ENCODE measurements at regions not wholly inside any gene's neighbourhood (a gene's known extent, or its start where the extent isn't known, plus 50 kb on each side); places are given as distances from the start of the nearest gene placed in this dataset.

GRCh38 chr9:113669522-113670115 lies 206.1 kb downstream of the RGS3 start:
- H3K56ac ChIP-seq (ENCODE audit: low read length), result no peak overlapping the region
- no peak overlapping the region for H3K18ac ChIP-seq (ENCODE audit: low read length)
- no peaks in the 10 kb centered on the region for H3K79me2 ChIP-seq (ENCODE audit: control insufficient read depth, insufficient read depth, low read length)
- no peak overlapping the region for H3K4me2 ChIP-seq (ENCODE audit: low read length)
- H2BK15ac ChIP-seq (replicated peaks; ENCODE audit: low read depth), result no peak overlapping the region
- no peaks in the 10 kb centered on the region for H3K36me3 ChIP-seq (ENCODE audit: control insufficient read depth, insufficient read depth, low read length)
- no peak overlapping the region for H3K27ac ChIP-seq (ENCODE audit: low read depth, low read length)
- no peak overlapping the region for H4K8ac ChIP-seq (ENCODE audit: low read depth, low read length)
- H3K4me3 ChIP-seq (ENCODE audit: low read length), result no peak overlapping the region
- H3K9ac ChIP-seq (ENCODE audit: low read length), result no peak overlapping the region
- no peak overlapping the region for H3K23ac ChIP-seq (ENCODE audit: low read length)
- no peak overlapping the region for H2BK5ac ChIP-seq (ENCODE audit: low read length)
- H3K79me1 ChIP-seq (ENCODE audit: low read length), result no peaks in the 10 kb centered on the region
- no peaks in the 10 kb centered on the region for H3K27me3 ChIP-seq (ENCODE audit: insufficient read depth, low read length, poor library complexity)
- H2BK120ac ChIP-seq (ENCODE audit: low read depth, low read length), result no peak overlapping the region
- H4K5ac ChIP-seq (ENCODE audit: low read length), result no peak overlapping the region
- H3K4ac ChIP-seq (ENCODE audit: low read depth, low read length), result no peak overlapping the region
- H2AK5ac ChIP-seq (ENCODE audit: low read length), result no peak overlapping the region
- no peaks in the 10 kb centered on the region for H3K4me1 ChIP-seq (ENCODE audit: control insufficient read depth, low read depth, low read length)
- no CpG with 5 or more reads among the region's 4 CpGs for WGBS (ENCODE audit: extremely low coverage, insufficient coverage, low lambda C conversion rate)
- no peak for DNase-seq

GRCh38 chr9:113673726-113674125 lies 202.4 kb upstream of the ZNF618 start:
- no peak overlapping the region for H4K8ac ChIP-seq (ENCODE audit: low read depth, low read length)
- no peak overlapping the region for H4K5ac ChIP-seq (ENCODE audit: low read length)
- no CpG with 5 or more reads among the region's 7 CpGs for WGBS (ENCODE audit: extremely low coverage, insufficient coverage, low lambda C conversion rate)
- no peak overlapping the region for H2BK120ac ChIP-seq (ENCODE audit: low read depth, low read length)
- no peak overlapping the region for H2BK5ac ChIP-seq (ENCODE audit: low read length)
- no peak overlapping the region for H3K23ac ChIP-seq (ENCODE audit: low read length)
- no peak overlapping the region for H3K27ac ChIP-seq (ENCODE audit: low read depth, low read length)
- no peaks in the 10 kb centered on the region for H3K4me1 ChIP-seq (ENCODE audit: control insufficient read depth, low read depth, low read length)
- H3K4me3 ChIP-seq (ENCODE audit: low read length), result no peak overlapping the region
- no peak overlapping the region for H3K18ac ChIP-seq (ENCODE audit: low read length)
- H3K79me2 ChIP-seq (ENCODE audit: control insufficient read depth, insufficient read depth, low read length), result no peaks in the 10 kb centered on the region
- H3K27me3 ChIP-seq (ENCODE audit: insufficient read depth, low read length, poor library complexity), result no peaks in the 10 kb centered on the region
- no peak overlapping the region for H3K9ac ChIP-seq (ENCODE audit: low read length)
- no peaks in the 10 kb centered on the region for H3K79me1 ChIP-seq (ENCODE audit: low read length)
- H3K4me2 ChIP-seq (ENCODE audit: low read length), result no peak overlapping the region
- H3K36me3 ChIP-seq (ENCODE audit: control insufficient read depth, insufficient read depth, low read length), result no peaks in the 10 kb centered on the region
- no peak overlapping the region for H3K56ac ChIP-seq (ENCODE audit: low read length)
- H2BK15ac ChIP-seq (replicated peaks; ENCODE audit: low read depth), result no peak overlapping the region
- H2AK5ac ChIP-seq (ENCODE audit: low read length), result no peak overlapping the region
- no peak for DNase-seq
- no peak overlapping the region for H3K4ac ChIP-seq (ENCODE audit: low read depth, low read length)

GRCh38 chr9:113674436-113674835 lies 201.7 kb upstream of the ZNF618 start:
- Histone ChIP-seq H3K18ac (ENCODE audit: low read length) (no peak overlapping the region), H3K4me1 (ENCODE audit: control insufficient read depth, low read depth, low read length) (no peaks in the 10 kb centered on the region), H3K9ac (ENCODE audit: low read length) (no peak overlapping the region), H2AK5ac (ENCODE audit: low read length) (no peak overlapping the region), H4K5ac (ENCODE audit: low read length) (no peak overlapping the region), H3K27ac (ENCODE audit: low read depth, low read length) (no peak overlapping the region), H3K23ac (ENCODE audit: low read length) (no peak overlapping the region), H2BK120ac (ENCODE audit: low read depth, low read length) (no peak overlapping the region), H3K4me3 (ENCODE audit: low read length) (no peak overlapping the region), H3K79me2 (ENCODE audit: control insufficient read depth, insufficient read depth, low read length) (no peaks in the 10 kb centered on the region), H2BK15ac (replicated peaks; ENCODE audit: low read depth) (no peak overlapping the region), H3K56ac (ENCODE audit: low read length) (no peak overlapping the region), H3K36me3 (ENCODE audit: control insufficient read depth, insufficient read depth, low read length) (no peaks in the 10 kb centered on the region), H3K79me1 (ENCODE audit: low read length) (no peaks in the 10 kb centered on the region), H3K4me2 (ENCODE audit: low read length) (no peak overlapping the region), H4K8ac (ENCODE audit: low read depth, low read length) (no peak overlapping the region), H3K4ac (ENCODE audit: low read depth, low read length) (no peak overlapping the region), H3K27me3 (ENCODE audit: insufficient read depth, low read length, poor library complexity) (no peaks in the 10 kb centered on the region), H2BK5ac (ENCODE audit: low read length) (no peak overlapping the region)
- no peak for DNase-seq
- no CpG with 5 or more reads among the region's 6 CpGs for WGBS (ENCODE audit: extremely low coverage, insufficient coverage, low lambda C conversion rate)

GRCh38 chr9:113675475-113675941 lies 200.6 kb upstream of the ZNF618 start:
- Histone ChIP-seq H2BK15ac (replicated peaks; ENCODE audit: low read depth) (no peak overlapping the region), H3K4me2 (ENCODE audit: low read length) (no peak overlapping the region), H3K4me1 (ENCODE audit: control insufficient read depth, low read depth, low read length) (no peaks in the 10 kb centered on the region), H3K27me3 (ENCODE audit: insufficient read depth, low read length, poor library complexity) (no peaks in the 10 kb centered on the region), H3K4me3 (ENCODE audit: low read length) (no peak overlapping the region), H3K79me2 (ENCODE audit: control insufficient read depth, insufficient read depth, low read length) (no peaks in the 10 kb centered on the region), H3K9ac (ENCODE audit: low read length) (no peak overlapping the region), H3K18ac (ENCODE audit: low read length) (no peak overlapping the region), H2BK120ac (ENCODE audit: low read depth, low read length) (no peak overlapping the region), H3K79me1 (ENCODE audit: low read length) (no peaks in the 10 kb centered on the region), H2BK5ac (ENCODE audit: low read length) (no peak overlapping the region), H4K8ac (ENCODE audit: low read depth, low read length) (no peak overlapping the region), H3K56ac (ENCODE audit: low read length) (no peak overlapping the region), H4K5ac (ENCODE audit: low read length) (no peak overlapping the region), H3K36me3 (ENCODE audit: control insufficient read depth, insufficient read depth, low read length) (no peaks in the 10 kb centered on the region), H2AK5ac (ENCODE audit: low read length) (no peak overlapping the region), H3K4ac (ENCODE audit: low read depth, low read length) (no peak overlapping the region), H3K23ac (ENCODE audit: low read length) (no peak overlapping the region), H3K27ac (ENCODE audit: low read depth, low read length) (no peak overlapping the region)
- DNase-seq, result no peak
- WGBS (ENCODE audit: extremely low coverage, insufficient coverage, low lambda C conversion rate), result no CpG with 5 or more reads among the region's 10 CpGs

GRCh38 chr9:113677057-113677456 lies 199.1 kb upstream of the ZNF618 start:
- Histone ChIP-seq H4K5ac (ENCODE audit: low read length) (no peak overlapping the region), H3K27me3 (ENCODE audit: insufficient read depth, low read length, poor library complexity) (no peaks in the 10 kb centered on the region), H3K27ac (ENCODE audit: low read depth, low read length) (no peak overlapping the region), H3K18ac (ENCODE audit: low read length) (no peak overlapping the region), H3K79me2 (ENCODE audit: control insufficient read depth, insufficient read depth, low read length) (no peaks in the 10 kb centered on the region), H3K4me3 (ENCODE audit: low read length) (no peak overlapping the region), H2BK15ac (replicated peaks; ENCODE audit: low read depth) (no peak overlapping the region), H3K23ac (ENCODE audit: low read length) (no peak overlapping the region), H3K79me1 (ENCODE audit: low read length) (no peaks in the 10 kb centered on the region), H2BK120ac (ENCODE audit: low read depth, low read length) (no peak overlapping the region), H4K8ac (ENCODE audit: low read depth, low read length) (no peak overlapping the region), H3K4ac (ENCODE audit: low read depth, low read length) (no peak overlapping the region), H3K36me3 (ENCODE audit: control insufficient read depth, insufficient read depth, low read length) (no peaks in the 10 kb centered on the region), H3K56ac (ENCODE audit: low read length) (no peak overlapping the region), H3K4me2 (ENCODE audit: low read length) (no peak overlapping the region), H3K4me1 (ENCODE audit: control insufficient read depth, low read depth, low read length) (no peaks in the 10 kb centered on the region), H2AK5ac (ENCODE audit: low read length) (no peak overlapping the region), H2BK5ac (ENCODE audit: low read length) (no peak overlapping the region), H3K9ac (ENCODE audit: low read length) (no peak overlapping the region)
- no peak for DNase-seq
- WGBS (ENCODE audit: extremely low coverage, insufficient coverage, low lambda C conversion rate), result no CpG with 5 or more reads among the region's 9 CpGs

- H4K5ac ChIP-seq (ENCODE audit: low read length), result no peak overlapping the region
- DNase-seq, result no peak
- no peak overlapping the region for H3K9ac ChIP-seq (ENCODE audit: low read length)
- H3K79me1 ChIP-seq (ENCODE audit: low read length), result no peaks in the 10 kb centered on the region
- no peak overlapping the region for H2BK120ac ChIP-seq (ENCODE audit: low read depth, low read length)
- H3K4ac ChIP-seq (ENCODE audit: low read depth, low read length), result no peak overlapping the region
- H3K4me1 ChIP-seq (ENCODE audit: control insufficient read depth, low read depth, low read length), result no peaks in the 10 kb centered on the region
- H2BK5ac ChIP-seq (ENCODE audit: low read length), result no peak overlapping the region
- H4K8ac ChIP-seq (ENCODE audit: low read depth, low read length), result no peak overlapping the region
- H3K27ac ChIP-seq (ENCODE audit: low read depth, low read length), result no peak overlapping the region
- H3K4me3 ChIP-seq (ENCODE audit: low read length), result no peak overlapping the region
- H2BK15ac ChIP-seq (replicated peaks; ENCODE audit: low read depth), result no peak overlapping the region
- H2AK5ac ChIP-seq (ENCODE audit: low read length), result no peak overlapping the region
- WGBS (ENCODE audit: extremely low coverage, insufficient coverage, low lambda C conversion rate), result no CpG with 5 or more reads among the region's 4 CpGs
- no peak overlapping the region for H3K4me2 ChIP-seq (ENCODE audit: low read length)
- H3K56ac ChIP-seq (ENCODE audit: low read length), result no peak overlapping the region
- H3K23ac ChIP-seq (ENCODE audit: low read length), result no peak overlapping the region
- H3K18ac ChIP-seq (ENCODE audit: low read length), result no peak overlapping the region
- no peaks in the 10 kb centered on the region for H3K79me2 ChIP-seq (ENCODE audit: control insufficient read depth, insufficient read depth, low read length)
- no peaks in the 10 kb centered on the region for H3K36me3 ChIP-seq (ENCODE audit: control insufficient read depth, insufficient read depth, low read length)
- no peaks in the 10 kb centered on the region for H3K27me3 ChIP-seq (ENCODE audit: insufficient read depth, low read length, poor library complexity)
Measured at GRCh38 chr9:113677569-113677968, 198.5 kb upstream of the ZNF618 start.
